ENCODE measurements at regions not wholly inside any gene's neighbourhood (a gene's known extent, or its start where the extent isn't known, plus 50 kb on each side); places are given as distances from the start of the nearest gene placed in this dataset.

DNA sequence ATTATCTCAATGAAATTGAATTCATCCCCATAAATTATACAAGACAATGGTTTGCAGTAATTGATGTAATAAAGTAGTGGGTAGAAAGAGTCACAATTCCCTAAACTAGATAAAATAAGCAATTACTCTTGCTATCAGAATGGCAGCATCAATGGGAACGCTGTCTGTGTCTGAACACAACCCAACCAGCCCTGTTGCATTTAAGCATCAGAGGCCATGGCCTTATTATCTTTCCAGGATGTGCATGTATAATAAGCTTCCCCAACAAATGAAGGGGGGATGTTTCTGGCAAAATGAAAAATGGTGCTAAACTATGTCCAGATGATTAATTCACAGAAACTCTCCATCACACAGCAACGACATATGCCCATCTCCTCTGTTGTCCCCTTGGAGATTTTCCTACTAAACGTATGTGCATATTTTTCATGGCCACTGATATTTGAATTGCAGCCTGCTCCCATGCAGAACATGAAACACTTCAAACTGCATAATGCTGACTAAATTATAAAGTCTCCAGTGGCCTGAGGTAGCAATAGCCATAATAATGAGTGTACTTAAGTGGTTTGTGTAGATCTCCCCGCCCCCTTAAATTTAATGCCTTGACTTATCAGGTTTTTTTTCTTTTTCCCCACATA lies 306.9 kb upstream of the ADAMTS16 start:
- Histone ChIP-seq H3K9me3 (ENCODE audit: control insufficient read depth, low read depth, low read length) (peaks cover 7% of the 10 kb centered on the region), H3K36me3 (ENCODE audit: control insufficient read depth, insufficient read depth, low read length) (no peaks in the 10 kb centered on the region), H3K27me3 (ENCODE audit: control insufficient read depth, insufficient read depth, low read length) (no peaks in the 10 kb centered on the region), H3K4me1 (ENCODE audit: control insufficient read depth, insufficient read depth, low read length) (no peaks in the 10 kb centered on the region), H3K27ac (ENCODE audit: low read length) (no peak overlapping the region), H3K4me3 (ENCODE audit: low read length) (no peak overlapping the region)
- no peak for DNase-seq
- 80% methylated on average over 1 of the region's 4 CpGs for WGBS (ENCODE audit: insufficient coverage, low lambda C conversion rate)

DNA sequence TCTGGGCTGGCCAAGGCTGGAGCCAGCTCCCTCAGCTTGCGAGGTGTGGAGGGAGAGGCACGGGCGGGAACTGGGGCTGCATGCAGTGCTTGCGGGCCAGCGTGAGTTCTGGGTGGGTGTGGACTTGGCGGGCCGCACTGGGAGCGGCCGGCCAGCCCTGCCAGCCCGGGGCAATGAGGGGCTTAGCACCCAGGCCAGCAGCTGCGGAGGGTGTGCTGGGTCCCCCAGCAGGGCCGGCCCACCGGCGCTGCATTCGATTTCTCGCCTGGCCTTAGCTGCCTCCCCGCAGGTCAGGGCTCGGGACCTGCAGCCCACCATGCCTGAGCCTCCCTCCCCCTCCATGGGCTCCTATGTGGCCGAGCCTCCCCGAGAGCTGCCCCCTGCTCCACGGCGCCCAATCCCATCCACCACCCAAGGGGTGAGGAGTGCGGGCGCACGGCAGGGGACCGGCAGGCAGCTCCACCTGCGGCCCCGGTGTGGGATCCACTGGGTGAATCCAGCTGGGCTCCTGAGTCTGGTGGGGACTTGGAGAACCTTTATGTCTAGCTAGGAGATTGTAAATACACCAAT lies 302.6 kb upstream of the ADAMTS16 start:
- Histone ChIP-seq H3K4me1 (ENCODE audit: control insufficient read depth, insufficient read depth, low read length) (no peaks in the 10 kb centered on the region), H3K4me3 (ENCODE audit: low read length) (no peak overlapping the region), H3K27me3 (ENCODE audit: control insufficient read depth, insufficient read depth, low read length) (no peaks in the 10 kb centered on the region), H3K27ac (ENCODE audit: low read length) (no peak overlapping the region), H3K36me3 (ENCODE audit: control insufficient read depth, insufficient read depth, low read length) (no peaks in the 10 kb centered on the region), H3K9me3 (ENCODE audit: control insufficient read depth, low read depth, low read length) (peaks cover 7% of the 10 kb centered on the region)
- no CpG with 5 or more reads among the region's 28 CpGs for WGBS (ENCODE audit: insufficient coverage, low lambda C conversion rate)
- no peak for DNase-seq

DNA sequence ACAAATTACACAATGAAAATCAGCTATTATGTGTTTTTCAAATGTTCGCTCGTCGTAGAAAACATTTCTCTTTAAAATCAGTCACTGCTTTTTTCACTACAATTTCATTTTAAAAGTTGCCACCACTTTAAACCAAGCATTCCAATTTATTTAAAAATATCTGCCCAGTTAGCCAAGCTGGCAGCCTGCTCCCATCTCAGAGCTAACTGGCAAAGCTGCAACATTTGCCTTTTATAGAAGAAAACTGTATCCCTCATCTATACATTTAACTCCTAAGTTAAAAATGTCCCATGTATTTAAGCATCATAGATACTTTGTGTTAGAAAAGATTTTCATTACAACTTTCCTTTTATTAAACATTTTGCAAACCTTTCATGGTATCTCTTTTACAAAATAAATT lies 294.9 kb upstream of the ADAMTS16 start:
- H3K36me3 ChIP-seq (ENCODE audit: control insufficient read depth, insufficient read depth, low read length) = no peaks in the 10 kb centered on the region
- H3K27me3 ChIP-seq (ENCODE audit: control insufficient read depth, insufficient read depth, low read length) = no peaks in the 10 kb centered on the region
- 93% methylated on average over 3 of the region's 3 CpGs for WGBS (ENCODE audit: insufficient coverage, low lambda C conversion rate)
- no peak overlapping the region for H3K4me3 ChIP-seq (ENCODE audit: low read length)
- no peaks in the 10 kb centered on the region for H3K4me1 ChIP-seq (ENCODE audit: control insufficient read depth, insufficient read depth, low read length)
- no peak overlapping the region for H3K27ac ChIP-seq (ENCODE audit: low read length)
- no peaks in the 10 kb centered on the region for H3K9me3 ChIP-seq (ENCODE audit: control insufficient read depth, low read depth, low read length)
- no peak for DNase-seq

DNA sequence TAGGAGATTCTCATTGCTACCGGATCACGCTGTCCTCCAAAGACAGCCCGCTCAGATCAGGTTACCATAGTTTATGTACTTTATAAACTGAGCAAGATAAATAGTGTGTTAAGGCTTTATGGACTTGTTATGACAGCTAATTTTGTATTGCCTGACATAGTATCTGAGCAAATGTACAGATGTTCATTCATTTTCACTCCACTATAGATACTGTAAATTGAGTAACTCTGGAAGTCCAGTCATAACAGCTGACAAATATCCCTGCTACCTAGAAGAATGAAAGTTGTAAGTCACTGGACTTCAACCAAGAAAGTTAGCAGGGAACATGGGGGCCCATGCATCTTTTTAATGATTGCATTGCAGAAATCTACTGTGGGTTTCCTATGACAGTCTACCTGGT lies 292.4 kb upstream of the ADAMTS16 start:
- no peak overlapping the region for H3K4me3 ChIP-seq (ENCODE audit: low read length)
- WGBS (ENCODE audit: insufficient coverage, low lambda C conversion rate) = no CpG with 5 or more reads among the region's 3 CpGs
- no peak overlapping the region for H3K27ac ChIP-seq (ENCODE audit: low read length)
- no peaks in the 10 kb centered on the region for H3K36me3 ChIP-seq (ENCODE audit: control insufficient read depth, insufficient read depth, low read length)
- no peaks in the 10 kb centered on the region for H3K4me1 ChIP-seq (ENCODE audit: control insufficient read depth, insufficient read depth, low read length)
- no peaks in the 10 kb centered on the region for H3K9me3 ChIP-seq (ENCODE audit: control insufficient read depth, low read depth, low read length)
- no peak for DNase-seq
- no peaks in the 10 kb centered on the region for H3K27me3 ChIP-seq (ENCODE audit: control insufficient read depth, insufficient read depth, low read length)

DNA sequence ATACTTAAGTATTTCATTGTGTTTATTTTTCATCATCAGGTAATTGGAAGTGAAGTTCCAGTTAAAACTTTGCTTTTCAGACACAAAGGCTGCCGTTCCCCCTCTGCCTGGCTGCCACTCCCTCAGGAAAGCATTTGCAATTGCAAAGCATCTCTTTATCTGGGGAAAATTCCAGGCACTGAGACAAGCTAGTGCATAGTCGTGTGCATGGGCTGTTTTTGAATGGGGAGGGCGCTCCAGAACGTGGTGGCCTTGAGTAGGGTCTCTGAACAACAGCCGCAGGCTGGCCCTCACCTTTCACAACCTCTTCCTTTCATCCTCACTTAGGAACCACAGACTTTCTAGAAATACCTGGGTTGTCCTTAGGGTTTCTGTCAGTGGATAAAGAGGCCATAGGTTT lies 285.1 kb upstream of the ADAMTS16 start:
- Histone ChIP-seq H3K4me1 (ENCODE audit: control insufficient read depth, insufficient read depth, low read length) (no peaks in the 10 kb centered on the region), H3K4me3 (ENCODE audit: low read length) (no peak overlapping the region), H3K36me3 (ENCODE audit: control insufficient read depth, insufficient read depth, low read length) (no peaks in the 10 kb centered on the region), H3K27me3 (ENCODE audit: control insufficient read depth, insufficient read depth, low read length) (no peaks in the 10 kb centered on the region), H3K9me3 (ENCODE audit: control insufficient read depth, low read depth, low read length) (no peaks in the 10 kb centered on the region), H3K27ac (ENCODE audit: low read length) (no peak overlapping the region)
- no CpG with 5 or more reads among the region's 5 CpGs for WGBS (ENCODE audit: insufficient coverage, low lambda C conversion rate)
- no peak for DNase-seq

DNA sequence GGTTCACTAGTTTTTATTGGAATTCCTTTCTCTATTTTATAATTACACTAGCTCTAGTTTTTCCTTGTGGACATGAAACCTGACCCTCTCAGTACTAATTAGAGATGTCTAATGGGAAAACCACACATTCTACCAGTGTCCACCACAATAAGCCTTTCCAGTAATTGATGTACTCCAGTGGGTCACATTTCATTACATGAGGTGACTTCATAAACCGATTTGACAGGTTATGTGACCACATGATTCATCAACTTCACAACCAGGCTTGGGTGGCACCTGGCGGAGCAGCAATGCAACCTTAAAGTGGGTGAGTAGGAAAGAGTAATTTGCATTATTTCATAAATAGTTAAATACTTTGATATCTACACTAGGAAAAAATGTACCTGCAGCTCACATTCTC lies 284.2 kb upstream of the ADAMTS16 start:
- Histone ChIP-seq H3K4me1 (ENCODE audit: control insufficient read depth, insufficient read depth, low read length) (no peaks in the 10 kb centered on the region), H3K27me3 (ENCODE audit: control insufficient read depth, insufficient read depth, low read length) (no peaks in the 10 kb centered on the region), H3K4me3 (ENCODE audit: low read length) (no peak overlapping the region), H3K36me3 (ENCODE audit: control insufficient read depth, insufficient read depth, low read length) (no peaks in the 10 kb centered on the region), H3K9me3 (ENCODE audit: control insufficient read depth, low read depth, low read length) (no peaks in the 10 kb centered on the region), H3K27ac (ENCODE audit: low read length) (no peak overlapping the region)
- WGBS (ENCODE audit: insufficient coverage, low lambda C conversion rate) = no CpG with 5 or more reads among the region's 2 CpGs
- DNase-seq = no peak

DNA sequence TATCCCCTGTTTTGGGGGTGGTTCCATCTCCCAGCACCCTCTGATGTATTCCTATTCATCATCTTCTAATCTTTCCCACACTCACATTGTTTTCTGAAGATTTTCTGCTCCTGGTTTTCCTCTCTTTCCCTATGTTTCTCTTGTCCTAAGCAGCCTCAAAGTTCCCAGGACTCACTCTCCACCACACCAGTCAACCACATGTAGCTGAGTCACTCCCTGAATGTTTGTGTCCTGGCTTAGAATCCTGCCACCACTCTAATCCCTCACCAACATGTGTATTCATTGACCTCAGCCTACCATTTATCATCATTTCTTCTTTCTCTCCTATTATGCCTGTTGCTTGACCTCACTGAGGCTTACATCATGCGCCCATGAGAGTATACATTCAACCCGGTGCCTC lies 282.4 kb upstream of the ADAMTS16 start:
- no peak overlapping the region for H3K27ac ChIP-seq (ENCODE audit: low read length)
- no peak for DNase-seq
- no peaks in the 10 kb centered on the region for H3K36me3 ChIP-seq (ENCODE audit: control insufficient read depth, insufficient read depth, low read length)
- H3K9me3 ChIP-seq (ENCODE audit: control insufficient read depth, low read depth, low read length) = no peaks in the 10 kb centered on the region
- H3K27me3 ChIP-seq (ENCODE audit: control insufficient read depth, insufficient read depth, low read length) = no peaks in the 10 kb centered on the region
- H3K4me1 ChIP-seq (ENCODE audit: control insufficient read depth, insufficient read depth, low read length) = no peaks in the 10 kb centered on the region
- H3K4me3 ChIP-seq (ENCODE audit: low read length) = no peak overlapping the region
- WGBS (ENCODE audit: insufficient coverage, low lambda C conversion rate) = no CpG with 5 or more reads among the region's 2 CpGs

DNA sequence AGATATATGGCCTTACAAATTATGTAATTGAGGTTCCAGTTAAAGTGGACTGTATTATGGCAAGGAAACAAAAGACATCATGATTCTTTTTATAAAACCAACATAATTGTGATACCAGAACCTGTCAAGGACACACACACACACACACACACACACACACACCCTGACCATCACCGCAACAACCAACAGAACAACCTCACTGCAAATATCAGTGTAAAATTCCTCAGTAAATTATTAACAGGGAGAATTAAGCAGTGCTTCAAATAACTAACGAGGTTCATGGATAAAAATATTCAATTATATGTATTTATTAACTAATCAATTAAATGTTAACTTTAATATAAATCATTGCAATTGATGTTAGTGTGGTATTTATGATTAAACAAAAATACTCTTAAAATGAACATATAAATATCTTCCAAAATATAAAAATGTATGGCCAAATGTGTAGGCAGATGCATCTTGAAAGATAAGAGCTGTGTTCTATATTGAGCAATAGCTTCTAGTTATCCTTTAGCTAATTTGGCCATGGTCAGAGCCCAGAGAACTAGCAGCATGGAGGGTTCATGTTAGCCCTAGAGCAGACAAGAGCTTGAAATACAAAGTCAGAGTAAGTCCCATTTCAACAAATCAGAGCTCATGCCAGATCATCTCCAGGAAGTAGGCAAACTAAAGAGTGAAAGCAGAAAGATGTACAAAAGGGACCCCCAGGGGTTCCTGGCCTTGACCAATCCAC lies 280.5 kb upstream of the ADAMTS16 start:
- 40% methylated on average over 1 of the region's 2 CpGs for WGBS (ENCODE audit: insufficient coverage, low lambda C conversion rate)
- no peak overlapping the region for H3K4me3 ChIP-seq (ENCODE audit: low read length)
- H3K27me3 ChIP-seq (ENCODE audit: control insufficient read depth, insufficient read depth, low read length) = no peaks in the 10 kb centered on the region
- no peak for DNase-seq
- no peak overlapping the region for H3K27ac ChIP-seq (ENCODE audit: low read length)
- no peaks in the 10 kb centered on the region for H3K4me1 ChIP-seq (ENCODE audit: control insufficient read depth, insufficient read depth, low read length)
- no peaks in the 10 kb centered on the region for H3K9me3 ChIP-seq (ENCODE audit: control insufficient read depth, low read depth, low read length)
- H3K36me3 ChIP-seq (ENCODE audit: control insufficient read depth, insufficient read depth, low read length) = no peaks in the 10 kb centered on the region

DNA sequence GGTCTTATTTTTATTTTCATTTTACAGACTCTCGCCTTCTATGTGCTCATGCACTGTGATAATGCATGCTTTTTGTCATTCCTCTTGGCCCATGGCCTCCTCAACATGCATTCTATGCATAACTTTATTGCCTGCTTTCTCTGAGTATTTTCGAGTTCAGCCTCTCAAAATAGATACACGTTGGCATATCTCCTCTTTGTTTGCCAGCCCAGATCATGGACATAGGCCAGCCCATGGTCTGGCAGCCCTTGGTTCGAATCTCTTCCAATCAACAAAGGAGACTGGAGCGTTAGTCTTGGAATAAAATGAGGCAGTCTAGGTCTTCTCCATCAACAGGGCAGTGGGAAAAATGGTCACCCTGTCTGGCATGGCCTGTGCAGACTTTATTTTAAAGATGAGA lies 279.5 kb upstream of the ADAMTS16 start:
- Histone ChIP-seq H3K27me3 (ENCODE audit: control insufficient read depth, insufficient read depth, low read length) (no peaks in the 10 kb centered on the region), H3K4me1 (ENCODE audit: control insufficient read depth, insufficient read depth, low read length) (no peaks in the 10 kb centered on the region), H3K4me3 (ENCODE audit: low read length) (no peak overlapping the region), H3K36me3 (ENCODE audit: control insufficient read depth, insufficient read depth, low read length) (no peaks in the 10 kb centered on the region), H3K9me3 (ENCODE audit: control insufficient read depth, low read depth, low read length) (no peaks in the 10 kb centered on the region), H3K27ac (ENCODE audit: low read length) (no peak overlapping the region)
- WGBS (ENCODE audit: insufficient coverage, low lambda C conversion rate) = no CpG with 5 or more reads among the region's 5 CpGs
- no peak for DNase-seq

DNA sequence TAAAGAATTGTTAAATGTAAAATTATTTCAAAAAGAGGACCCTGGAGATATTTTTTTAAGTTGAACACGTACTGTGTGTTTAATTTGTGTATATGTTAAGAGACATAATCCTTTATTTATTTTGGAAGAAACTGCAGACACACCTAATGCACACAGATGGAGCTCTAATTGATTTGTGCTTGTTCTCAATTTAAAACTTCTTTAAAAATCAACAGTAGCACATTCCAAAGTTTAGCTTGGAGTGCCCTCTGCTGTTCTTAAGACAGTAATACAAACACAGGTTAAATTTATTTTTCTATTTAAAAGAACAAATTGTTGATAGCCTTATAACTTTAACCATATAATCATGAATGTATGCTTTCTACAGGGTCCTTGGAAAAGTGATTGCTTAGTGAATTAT lies 277.6 kb upstream of the ADAMTS16 start:
- WGBS (ENCODE audit: insufficient coverage, low lambda C conversion rate) = 0% methylated on average over 1 of the region's 1 CpG
- Histone ChIP-seq H3K4me1 (ENCODE audit: control insufficient read depth, insufficient read depth, low read length) (no peaks in the 10 kb centered on the region), H3K4me3 (ENCODE audit: low read length) (no peak overlapping the region), H3K9me3 (ENCODE audit: control insufficient read depth, low read depth, low read length) (peaks cover 9% of the 10 kb centered on the region), H3K27me3 (ENCODE audit: control insufficient read depth, insufficient read depth, low read length) (no peaks in the 10 kb centered on the region), H3K27ac (ENCODE audit: low read length) (no peak overlapping the region), H3K36me3 (ENCODE audit: control insufficient read depth, insufficient read depth, low read length) (no peaks in the 10 kb centered on the region)
- no peak for DNase-seq
